CD8-positive, alpha-beta memory T cell (primary cell): ENCODE measurements at regions not wholly inside any gene's neighbourhood (a gene's known extent, or its start where the extent isn't known, plus 50 kb on each side); places are given as distances from the start of the nearest gene placed in this dataset.

Source experiments
- CTCF ChIA-PET: fragments of 350-600 bp; sonication (Branson Sonifier 250); formaldehyde crosslinking; loops from one replicate; lab custom pipeline; 2021; ENCODE audit warnings: antibody characterized with exemption; lab: Charles Lee
- POLR2A ChIA-PET: fragments of 350-600 bp; sonication (Branson Sonifier 250); formaldehyde crosslinking; loops from one replicate; lab custom pipeline; 2021; ENCODE audit warnings: antibody characterized with exemption; lab: Charles Lee
- DNase-seq, 5 donors: peaks; one replicate each; pipeline versions ENCODE4 v3.0.0 to v3.0.0-alpha.2; 2020 to 2022; ENCODE audit warnings: mixed read lengths in 1 of 5
- H3K27ac ChIP-seq: one replicate; pipeline ENCODE4 v1.7.0; 2013; ENCODE audit warnings: low read depth, mild to moderate bottlenecking, low read length, moderate library complexity
- H3K27me3 ChIP-seq: 2 replicates; pipeline ENCODE4 v1.7.0; 2013; ENCODE audit warnings: low read length, mild to moderate bottlenecking; ENCODE audit not compliant: insufficient read depth, poor library complexity, severe bottlenecking
- H3K36me3 ChIP-seq: 2 replicates; pipeline ENCODE4 v1.7.0; 2013; ENCODE audit warnings: mild to moderate bottlenecking, low read length, moderate library complexity; ENCODE audit not compliant: insufficient read depth
- H3K4me1 ChIP-seq: 2 replicates; pipeline ENCODE4 v1.7.0; 2013; ENCODE audit warnings: mild to moderate bottlenecking, low read length, moderate library complexity; ENCODE audit not compliant: insufficient read depth
- H3K4me3 ChIP-seq: 2 replicates; pipeline ENCODE4 v1.7.0; 2013; ENCODE audit warnings: mild to moderate bottlenecking, low read length
- H3K9me3 ChIP-seq: 2 replicates; pipeline ENCODE4 v1.7.0; 2013; ENCODE audit warnings: mild to moderate bottlenecking, low read length
- H3K27ac Mint-ChIP-seq, 8 donors: one replicate each; pipeline ENCODE4 v1.8.0; 2020 to 2021; ENCODE audit warnings: mixed read lengths in 8 of 8, mild to moderate bottlenecking in 6 of 8, inconsistent platforms in 3 of 8, moderate library complexity in 3 of 8
- H3K27me3 Mint-ChIP-seq, 2 donors: one replicate each; pipeline ENCODE4 v1.8.0; 2020 to 2021; ENCODE audit warnings: mixed read lengths in 2 of 2, mild to moderate bottlenecking in 1 of 2, moderate library complexity in 1 of 2
- H3K36me3 Mint-ChIP-seq, 3 donors: one replicate each; pipeline ENCODE4 v1.8.0; 2020 to 2021; ENCODE audit warnings: mixed read lengths in 3 of 3, inconsistent platforms in 1 of 3, mild to moderate bottlenecking in 1 of 3
- H3K4me1 Mint-ChIP-seq, 3 donors: one replicate each; pipeline ENCODE4 v1.8.0; 2020 to 2021; ENCODE audit warnings: mixed read lengths in 3 of 3, inconsistent platforms in 1 of 3, mild to moderate bottlenecking in 1 of 3
- H3K4me3 Mint-ChIP-seq, 7 donors: one replicate each; pipeline ENCODE4 v1.8.0; 2020 to 2021; ENCODE audit warnings: mixed read lengths in 7 of 7, mild to moderate bottlenecking in 6 of 7, moderate library complexity in 4 of 7, inconsistent platforms in 2 of 7
- H3K9me3 Mint-ChIP-seq, 5 donors: one replicate each; pipeline ENCODE4 v1.8.0; 2020 to 2022; ENCODE audit warnings: mixed read lengths in 5 of 5, mild to moderate bottlenecking in 3 of 5, moderate library complexity in 2 of 5, inconsistent platforms in 1 of 5

DNA sequence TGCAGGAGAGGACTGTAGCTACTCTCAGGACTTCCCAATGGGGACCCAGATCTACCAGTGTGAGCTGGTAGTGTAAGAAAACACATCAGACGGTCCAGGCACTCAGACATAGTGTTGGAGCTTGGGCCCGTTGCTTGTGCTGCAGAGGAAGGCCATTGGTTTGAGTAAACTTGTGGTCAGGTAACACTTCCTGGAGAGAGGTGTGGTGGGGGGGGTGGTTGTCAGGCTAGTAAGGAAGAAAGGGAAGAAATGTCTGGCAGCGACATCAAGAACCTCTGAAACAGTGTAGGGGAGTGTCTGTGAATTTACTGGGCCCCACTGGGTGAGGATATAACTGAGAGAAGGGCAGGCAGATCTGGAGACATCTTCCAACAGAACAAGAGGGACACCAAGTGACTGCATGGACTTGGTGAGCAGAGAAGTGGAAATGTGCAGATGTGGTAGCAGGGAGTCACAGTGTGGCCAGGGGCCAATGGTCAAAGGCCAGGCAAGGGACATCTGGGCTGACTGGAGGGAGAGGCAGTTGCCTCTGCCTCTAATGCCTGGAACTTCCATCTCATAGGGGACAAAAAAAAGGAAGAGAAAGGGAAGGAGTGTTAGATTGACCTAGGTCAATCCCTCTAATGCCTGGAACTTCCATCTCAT lies 63.7 kb upstream of the MRPS22 start:
- H3K4me1 Mint-ChIP-seq = no peaks in the 10 kb centered on the region
- ChIA-PET POLR2A (no interaction called here), CTCF (no interaction called here)
- H3K36me3 Mint-ChIP-seq = no peaks in the 10 kb centered on the region
- Histone ChIP-seq H3K9me3 (no peaks in the 10 kb centered on the region), H3K27me3 (no peaks in the 10 kb centered on the region), H3K36me3 (no peaks in the 10 kb centered on the region), H3K4me1 (no peaks in the 10 kb centered on the region), H3K27ac (no peak overlapping the region), H3K4me3 (no peak overlapping the region)
- H3K27me3 Mint-ChIP-seq = peaks cover 4 to 20% of the 10 kb centered on the region in 2 donors
- H3K27ac Mint-ChIP-seq = no peak overlapping the region
- H3K9me3 Mint-ChIP-seq = peaks cover 0 to 2% (median 0%) of the 10 kb centered on the region in 5 donors
- H3K4me3 Mint-ChIP-seq = no peak overlapping the region
- DNase-seq = no peak

DNA sequence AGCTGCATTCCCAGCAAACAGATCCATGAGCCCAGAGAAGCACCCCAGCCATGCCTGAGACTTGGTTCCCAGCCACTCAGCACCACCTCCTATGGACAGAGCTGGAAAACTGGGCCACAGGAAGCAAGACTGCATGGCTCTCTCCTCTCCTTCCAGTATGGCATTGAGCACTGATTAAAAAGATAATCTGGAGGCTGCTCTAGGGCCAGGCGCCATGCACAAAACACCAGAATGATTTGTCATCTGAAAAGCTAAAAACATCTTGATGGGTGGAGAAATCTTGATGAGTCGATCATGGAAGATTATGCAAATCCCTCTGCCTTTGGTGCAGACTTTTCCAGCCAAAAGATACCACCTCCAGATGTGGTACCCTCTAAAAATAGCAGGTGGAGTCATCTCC lies 62.7 kb upstream of the MRPS22 start:
- H3K9me3 Mint-ChIP-seq = no peaks in the 10 kb centered on the region
- no peaks in the 10 kb centered on the region for H3K4me1 Mint-ChIP-seq
- no peaks in the 10 kb centered on the region for H3K4me1 ChIP-seq
- H3K27ac Mint-ChIP-seq = no peak overlapping the region
- DNase-seq = no peak
- ChIA-PET CTCF (no interaction called here), POLR2A (no interaction called here)
- H3K36me3 ChIP-seq = no peaks in the 10 kb centered on the region
- H3K4me3 ChIP-seq = no peak overlapping the region
- no peaks in the 10 kb centered on the region for H3K36me3 Mint-ChIP-seq
- no peak overlapping the region for H3K27ac ChIP-seq
- peaks cover 1 to 20% of the 10 kb centered on the region in 2 donors for H3K27me3 Mint-ChIP-seq
- H3K9me3 ChIP-seq = no peaks in the 10 kb centered on the region
- no peaks in the 10 kb centered on the region for H3K27me3 ChIP-seq
- H3K4me3 Mint-ChIP-seq = no peak overlapping the region

DNA sequence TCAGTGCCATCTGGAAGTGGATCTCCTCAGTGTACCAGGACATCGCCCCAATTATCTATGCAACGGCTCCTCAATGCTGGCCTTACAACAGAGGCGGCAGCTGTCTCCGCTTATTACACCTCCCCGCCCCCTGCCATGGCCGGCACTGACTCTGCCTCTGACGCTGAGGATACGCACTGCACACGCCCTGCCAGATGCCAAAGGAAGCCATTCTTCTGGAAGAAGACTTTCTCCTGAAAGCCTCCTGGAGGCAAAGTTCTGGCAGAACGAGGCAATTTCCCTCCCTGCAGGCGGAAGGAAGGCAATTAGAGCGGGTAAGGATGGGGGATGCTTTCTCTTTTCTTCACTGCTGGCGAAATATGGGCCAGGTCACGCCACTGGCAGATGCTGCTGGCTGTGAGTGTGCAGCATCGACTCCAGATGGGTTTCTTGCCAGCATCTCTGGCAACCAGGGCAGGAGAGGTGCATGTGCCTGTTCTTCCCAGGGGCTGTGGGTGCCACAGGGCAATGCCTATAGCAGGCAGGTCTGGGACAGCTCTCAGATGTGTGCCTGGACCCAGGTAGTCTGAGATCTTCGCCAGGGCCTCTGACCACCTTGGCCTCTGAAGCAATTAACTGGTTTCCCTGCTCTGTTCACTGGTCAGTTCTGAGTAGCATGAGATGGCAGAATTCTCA lies 62.2 kb upstream of the MRPS22 start:
- DNase-seq = no peak
- Histone ChIP-seq H3K36me3 (no peaks in the 10 kb centered on the region), H3K27me3 (no peaks in the 10 kb centered on the region), H3K9me3 (no peaks in the 10 kb centered on the region), H3K4me1 (no peaks in the 10 kb centered on the region), H3K4me3 (no peak overlapping the region), H3K27ac (no peak overlapping the region)
- no peak overlapping the region for H3K27ac Mint-ChIP-seq
- ChIA-PET CTCF (no interaction called here), POLR2A (no interaction called here)
- H3K4me1 Mint-ChIP-seq = no peaks in the 10 kb centered on the region
- H3K4me3 Mint-ChIP-seq = no peak overlapping the region
- no peaks in the 10 kb centered on the region for H3K36me3 Mint-ChIP-seq
- no peaks in the 10 kb centered on the region for H3K9me3 Mint-ChIP-seq
- peaks cover 0 to 20% of the 10 kb centered on the region in 2 donors for H3K27me3 Mint-ChIP-seq

DNA sequence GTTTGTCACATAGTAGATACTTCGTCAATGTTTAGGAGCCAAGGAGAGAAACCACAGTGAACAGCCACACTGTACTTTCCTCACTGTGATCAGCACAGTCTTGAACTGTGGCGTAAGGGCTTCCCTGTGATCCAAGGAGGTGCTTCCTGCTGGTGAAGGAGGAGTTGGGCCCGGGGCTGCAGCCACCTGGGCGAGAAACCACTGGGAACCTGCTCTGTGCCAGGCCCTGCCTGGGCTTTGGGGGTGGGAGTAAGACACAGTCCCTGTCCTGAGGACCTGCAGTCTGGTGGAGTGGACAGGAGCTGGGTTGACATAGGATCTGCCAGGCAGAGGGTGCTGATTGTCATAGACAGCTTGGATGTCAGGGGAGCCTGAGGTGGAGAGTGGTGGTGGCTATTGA lies 60.5 kb upstream of the MRPS22 start:
- Mint-ChIP-seq H3K9me3 (no peaks in the 10 kb centered on the region), H3K36me3 (no peaks in the 10 kb centered on the region), H3K27ac (peak overlapping the region in 1 of 8 donors; percentile 74), H3K4me3 (no peak overlapping the region), H3K27me3 (peaks cover 0 to 20% of the 10 kb centered on the region in 2 donors), H3K4me1 (no peaks in the 10 kb centered on the region)
- H3K36me3 ChIP-seq = no peaks in the 10 kb centered on the region
- CTCF ChIA-PET = no interaction called here
- H3K27ac ChIP-seq = no peak overlapping the region
- H3K27me3 ChIP-seq = no peaks in the 10 kb centered on the region
- no peaks in the 10 kb centered on the region for H3K4me1 ChIP-seq
- H3K4me3 ChIP-seq = no peak overlapping the region
- no peak for DNase-seq
- POLR2A ChIA-PET = no interaction called here
- no peaks in the 10 kb centered on the region for H3K9me3 ChIP-seq

DNA sequence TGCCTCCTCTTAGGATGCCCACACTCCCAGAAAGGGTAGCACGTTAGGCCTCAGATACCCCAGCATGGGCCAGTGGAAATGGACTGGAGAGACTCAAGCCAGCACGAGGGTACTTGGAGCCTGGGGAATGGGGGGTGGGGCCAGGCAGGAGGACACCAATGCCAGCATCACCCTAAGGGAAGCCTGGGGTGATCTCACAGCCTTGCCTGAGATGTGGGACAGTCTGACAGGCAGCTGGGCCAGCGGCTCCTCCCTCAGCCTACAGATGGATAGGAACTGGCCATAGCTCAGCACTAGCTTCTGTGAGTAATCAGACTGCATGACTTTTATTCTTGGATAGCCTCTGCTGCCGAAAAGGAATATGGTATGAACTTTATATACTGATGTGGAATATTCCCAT lies 59.6 kb upstream of the MRPS22 start:
- POLR2A ChIA-PET = no interaction called here
- Histone ChIP-seq H3K27ac (no peak overlapping the region), H3K9me3 (no peaks in the 10 kb centered on the region), H3K36me3 (no peaks in the 10 kb centered on the region), H3K4me1 (no peaks in the 10 kb centered on the region), H3K27me3 (no peaks in the 10 kb centered on the region), H3K4me3 (no peak overlapping the region)
- peaks cover 0 to 16% of the 10 kb centered on the region in 2 donors for H3K27me3 Mint-ChIP-seq
- no peaks in the 10 kb centered on the region for H3K9me3 Mint-ChIP-seq
- no peak overlapping the region for H3K4me3 Mint-ChIP-seq
- no peaks in the 10 kb centered on the region for H3K36me3 Mint-ChIP-seq
- peak overlapping the region in 1 of 8 donors; percentile 82 for H3K27ac Mint-ChIP-seq
- no peaks in the 10 kb centered on the region for H3K4me1 Mint-ChIP-seq
- CTCF ChIA-PET = no interaction called here
- DNase-seq = no peak

DNA sequence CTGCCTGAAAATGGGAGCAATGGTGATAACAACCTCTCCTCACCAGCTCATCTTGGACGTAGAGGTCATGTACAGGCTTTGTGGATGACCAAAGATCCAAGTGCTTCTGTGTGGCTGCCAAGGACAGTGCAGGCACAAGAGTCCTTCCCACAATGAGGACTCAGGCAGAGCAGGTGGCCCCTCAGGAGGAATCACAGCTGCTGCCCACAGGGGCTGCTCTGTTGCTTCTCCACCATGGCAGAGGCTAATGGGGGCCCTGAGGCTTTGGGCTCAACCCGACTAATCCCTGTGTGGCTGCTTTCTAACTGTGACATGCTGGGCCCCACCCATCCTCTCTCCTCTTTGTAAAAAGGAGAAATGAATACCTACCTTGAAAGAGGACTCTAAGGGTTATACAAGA lies 58.1 kb upstream of the MRPS22 start:
- Mint-ChIP-seq H3K4me1 (no peaks in the 10 kb centered on the region), H3K36me3 (no peaks in the 10 kb centered on the region), H3K9me3 (no peaks in the 10 kb centered on the region), H3K4me3 (no peak overlapping the region), H3K27ac (no peak overlapping the region), H3K27me3 (peaks cover under 1 to 3% of the 10 kb centered on the region in 2 donors)
- ChIA-PET POLR2A (no interaction called here), CTCF (no interaction called here)
- Histone ChIP-seq H3K9me3 (no peaks in the 10 kb centered on the region), H3K27me3 (no peaks in the 10 kb centered on the region), H3K4me1 (no peaks in the 10 kb centered on the region), H3K4me3 (no peak overlapping the region), H3K27ac (no peak overlapping the region), H3K36me3 (no peaks in the 10 kb centered on the region)
- no peak for DNase-seq

DNA sequence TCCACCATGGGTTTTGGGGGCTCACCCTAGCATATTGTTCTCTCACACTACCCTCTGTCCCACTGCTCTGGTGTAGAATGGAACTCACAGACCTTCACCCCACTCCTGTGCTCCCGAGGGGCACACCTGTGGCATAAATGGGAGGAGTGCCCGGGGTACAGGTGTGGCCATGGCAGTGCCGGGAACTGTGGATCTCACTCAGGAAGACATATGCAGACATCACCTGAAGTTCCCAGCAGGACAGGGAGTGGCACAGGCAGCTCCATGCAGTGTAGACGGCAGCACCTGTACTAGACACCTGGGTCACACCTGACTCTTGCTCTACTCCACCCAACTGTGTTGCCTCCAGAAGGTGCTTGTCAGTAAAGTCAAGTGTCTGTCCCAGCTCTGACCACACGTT lies 57.6 kb upstream of the MRPS22 start:
- Mint-ChIP-seq H3K4me1 (no peaks in the 10 kb centered on the region), H3K4me3 (peak overlapping the region in 1 of 7 donors; percentile 23), H3K27ac (no peak overlapping the region), H3K9me3 (no peaks in the 10 kb centered on the region), H3K27me3 (peaks cover 1 to 3% of the 10 kb centered on the region in 2 donors), H3K36me3 (no peaks in the 10 kb centered on the region)
- Histone ChIP-seq H3K4me3 (no peak overlapping the region), H3K27me3 (no peaks in the 10 kb centered on the region), H3K36me3 (no peaks in the 10 kb centered on the region), H3K27ac (no peak overlapping the region), H3K4me1 (no peaks in the 10 kb centered on the region), H3K9me3 (no peaks in the 10 kb centered on the region)
- POLR2A ChIA-PET = no interaction called here
- CTCF ChIA-PET = no interaction called here
- DNase-seq = no peak

DNA sequence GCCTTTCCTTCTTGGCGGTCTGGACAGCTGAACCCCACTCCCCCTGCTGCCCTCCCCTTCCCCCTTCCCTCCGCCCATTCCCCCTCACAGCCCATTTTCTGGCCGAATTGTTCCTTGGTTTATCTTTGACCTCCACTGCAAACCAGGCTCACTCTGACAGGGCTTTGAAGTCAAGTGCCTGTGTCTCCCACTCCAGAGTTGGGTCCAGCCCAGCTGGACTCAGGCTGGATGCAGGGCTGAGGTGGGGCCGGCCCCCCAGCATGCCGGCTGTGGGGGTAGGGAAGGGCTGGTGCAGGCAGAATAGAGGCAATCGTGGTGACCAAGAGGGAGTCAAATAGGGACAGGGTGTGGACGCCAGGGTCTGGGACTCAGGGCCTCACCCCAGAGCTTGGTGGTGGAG lies 57.0 kb upstream of the MRPS22 start:
- H3K9me3 ChIP-seq = no peaks in the 10 kb centered on the region
- no peak for DNase-seq
- Mint-ChIP-seq H3K9me3 (no peaks in the 10 kb centered on the region), H3K27me3 (peaks cover 1 to 3% of the 10 kb centered on the region in 2 donors), H3K27ac (no peak overlapping the region), H3K4me1 (no peaks in the 10 kb centered on the region), H3K4me3 (no peak overlapping the region), H3K36me3 (no peaks in the 10 kb centered on the region)
- no peak overlapping the region for H3K4me3 ChIP-seq
- no peaks in the 10 kb centered on the region for H3K4me1 ChIP-seq
- no peaks in the 10 kb centered on the region for H3K27me3 ChIP-seq
- H3K36me3 ChIP-seq = no peaks in the 10 kb centered on the region
- ChIA-PET CTCF (no interaction called here), POLR2A (no interaction called here)
- no peak overlapping the region for H3K27ac ChIP-seq
